Right atrium auricular region (tissue), 2 donors: ENCODE measurements at regions not wholly inside any gene's neighbourhood (a gene's known extent, or its start where the extent isn't known, plus 50 kb on each side); places are given as distances from the start of the nearest gene placed in this dataset.

Experiments
- DNase-seq: peaks from one replicate; pipeline ENCODE4 v3.0.0-alpha.2; 2019; ENCODE audit warnings: low spot score
- H3K27ac ChIP-seq, 2 donors: fragments of 200-600 bp; sonication (generic); 1 replicate in 1 of 2; 2 replicates in 1 of 2; pipeline ENCODE4 v1.5.1; 2016 to 2019
- H3K27me3 ChIP-seq, 2 donors: fragments of 200-600 bp; sonication (generic); one replicate each; pipeline versions ENCODE4 v1.5.1 to v1.6.0; 2017 to 2019
- H3K36me3 ChIP-seq: fragments of 200-600 bp; sonication (generic); one replicate; pipeline ENCODE4 v1.5.1; 2016
- H3K4me1 ChIP-seq, 2 donors: fragments of 200-600 bp; sonication (generic); one replicate each; pipeline versions ENCODE4 v1.5.1 to v1.6.0; 2017 to 2019
- H3K4me3 ChIP-seq, 2 donors: fragments of 200-600 bp; sonication (generic); 1 replicate in 1 of 2; 2 replicates in 1 of 2; pipeline ENCODE4 v1.5.1; 2017 to 2019; ENCODE audit warnings: mild to moderate bottlenecking in 1 of 2, moderate library complexity in 1 of 2
- H3K9me3 ChIP-seq, 2 donors: fragments of 200-600 bp; sonication (generic); one replicate each; pipeline ENCODE4 v1.5.1; 2019
- TF ChIP-seq, protein P1 (sequence below), 2 donors: fragments of 200-600 bp; sonication (generic); IDR thresholded peaks; one replicate each; pipeline ENCODE4 v1.5.1; 2019; ENCODE audit warnings: antibody characterized with exemption in 2 of 2

DNA sequence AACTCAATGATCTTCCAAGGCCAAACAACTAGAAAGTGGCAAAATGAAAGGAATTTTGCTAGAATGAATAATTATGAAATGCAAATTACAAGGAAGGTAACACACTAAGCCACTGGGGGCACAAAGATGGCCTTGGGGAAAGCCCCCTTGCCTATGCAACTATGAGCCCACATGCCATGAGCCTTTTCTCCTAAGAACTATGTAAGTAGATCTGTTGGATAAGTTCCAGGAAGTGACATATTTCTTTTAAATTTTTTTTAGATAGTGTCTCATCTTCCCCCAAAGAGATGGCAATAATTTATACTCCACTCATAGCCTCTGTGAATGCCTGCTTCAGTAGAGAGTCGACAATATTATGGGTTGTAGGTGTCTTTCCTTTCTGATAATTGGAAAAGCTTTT is 257.8 kb downstream of the AUH start:
- no peak for DNase-seq
- Histone ChIP-seq H3K4me1 (peaks cover 0 to 37% of the 10 kb centered on the region in 2 donors), H3K9me3 (no peaks in the 10 kb centered on the region), H3K4me3 (no peak overlapping the region), H3K27me3 (no peaks in the 10 kb centered on the region), H3K36me3 (no peaks in the 10 kb centered on the region), H3K27ac (no peak overlapping the region)
- TF ChIP-seq, protein P1, sequence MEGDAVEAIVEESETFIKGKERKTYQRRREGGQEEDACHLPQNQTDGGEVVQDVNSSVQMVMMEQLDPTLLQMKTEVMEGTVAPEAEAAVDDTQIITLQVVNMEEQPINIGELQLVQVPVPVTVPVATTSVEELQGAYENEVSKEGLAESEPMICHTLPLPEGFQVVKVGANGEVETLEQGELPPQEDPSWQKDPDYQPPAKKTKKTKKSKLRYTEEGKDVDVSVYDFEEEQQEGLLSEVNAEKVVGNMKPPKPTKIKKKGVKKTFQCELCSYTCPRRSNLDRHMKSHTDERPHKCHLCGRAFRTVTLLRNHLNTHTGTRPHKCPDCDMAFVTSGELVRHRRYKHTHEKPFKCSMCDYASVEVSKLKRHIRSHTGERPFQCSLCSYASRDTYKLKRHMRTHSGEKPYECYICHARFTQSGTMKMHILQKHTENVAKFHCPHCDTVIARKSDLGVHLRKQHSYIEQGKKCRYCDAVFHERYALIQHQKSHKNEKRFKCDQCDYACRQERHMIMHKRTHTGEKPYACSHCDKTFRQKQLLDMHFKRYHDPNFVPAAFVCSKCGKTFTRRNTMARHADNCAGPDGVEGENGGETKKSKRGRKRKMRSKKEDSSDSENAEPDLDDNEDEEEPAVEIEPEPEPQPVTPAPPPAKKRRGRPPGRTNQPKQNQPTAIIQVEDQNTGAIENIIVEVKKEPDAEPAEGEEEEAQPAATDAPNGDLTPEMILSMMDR (IDR thresholded peaks at IDR 0.05): no peak

DNA sequence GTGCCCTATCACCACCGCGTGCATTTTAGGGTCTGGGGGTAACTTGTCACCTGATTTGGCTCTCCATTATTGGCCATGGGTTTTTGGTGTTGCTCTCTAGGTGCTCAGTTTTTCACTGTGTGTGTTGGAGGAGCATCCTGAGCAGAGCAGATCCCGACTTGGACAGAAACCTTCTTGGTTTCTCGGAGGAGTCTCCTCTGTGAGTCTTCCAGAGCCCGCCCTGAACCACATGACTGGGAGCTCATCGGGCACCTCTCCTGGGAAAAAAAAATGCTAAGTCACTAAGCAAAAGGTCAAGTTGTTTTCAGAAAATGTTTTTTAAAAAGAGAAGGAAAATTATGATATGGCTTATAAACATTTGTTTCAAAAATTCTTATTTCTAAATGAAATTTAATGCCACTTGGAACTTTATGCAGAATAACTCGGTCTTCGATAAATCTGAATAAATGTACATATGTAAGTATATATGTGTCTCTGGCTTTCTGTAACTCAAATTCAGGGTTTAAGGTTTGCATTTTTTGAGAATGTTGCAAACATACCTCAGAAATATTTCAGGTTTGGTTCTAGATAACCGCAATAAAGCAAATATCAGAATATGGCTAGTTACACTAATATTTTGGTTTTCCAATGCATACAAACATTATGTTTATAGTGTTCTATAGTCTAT is 255.2 kb downstream of the AUH start:
- Histone ChIP-seq H3K36me3 (no peaks in the 10 kb centered on the region), H3K9me3 (peaks cover 0 to 16% of the 10 kb centered on the region in 2 donors), H3K27ac (no peak overlapping the region), H3K4me1 (peaks cover 0 to 10% of the 10 kb centered on the region in 2 donors), H3K27me3 (no peaks in the 10 kb centered on the region), H3K4me3 (no peak overlapping the region)
- DNase-seq: no peak
- TF ChIP-seq, protein P1 (IDR thresholded peaks at IDR 0.05): no peak

- H3K27me3 ChIP-seq: no peaks in the 10 kb centered on the region
- H3K4me1 ChIP-seq: no peaks in the 10 kb centered on the region
- H3K4me3 ChIP-seq: no peak overlapping the region
- H3K36me3 ChIP-seq: no peaks in the 10 kb centered on the region
- TF ChIP-seq, protein P1 (IDR thresholded peaks at IDR 0.05): no peak
- peaks cover 0 to 16% of the 10 kb centered on the region in 2 donors for H3K9me3 ChIP-seq
- H3K27ac ChIP-seq: no peak overlapping the region
- no peak for DNase-seq
These were observed 250.5 kb downstream of the AUH start for GRCh38 chr9:91111226-91111625.

DNA sequence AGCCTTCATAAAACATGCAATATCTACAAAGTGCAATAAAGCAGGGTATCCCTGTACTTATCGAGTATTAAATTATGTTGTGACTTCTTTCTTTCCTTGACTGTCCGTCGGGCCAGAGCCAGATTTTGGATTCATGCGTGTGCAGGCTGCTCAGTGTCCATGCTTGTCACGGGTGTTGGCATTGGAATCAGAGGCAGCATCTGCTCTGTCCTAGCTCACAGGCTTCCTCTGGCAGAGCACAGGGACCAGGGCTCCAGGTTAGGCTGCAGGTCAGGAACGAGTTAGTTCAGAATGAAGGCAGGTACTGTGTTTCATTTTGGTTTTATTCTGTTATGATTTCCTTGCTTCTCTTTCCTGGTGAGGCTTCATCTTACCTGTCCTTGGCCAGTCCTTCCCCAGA is 249.8 kb downstream of the AUH start:
- Histone ChIP-seq H3K4me3 (no peak overlapping the region), H3K4me1 (no peaks in the 10 kb centered on the region), H3K27me3 (no peaks in the 10 kb centered on the region), H3K9me3 (peaks cover 0 to 16% of the 10 kb centered on the region in 2 donors), H3K36me3 (no peaks in the 10 kb centered on the region), H3K27ac (no peak overlapping the region)
- no peak for DNase-seq
- TF ChIP-seq, protein P1 (IDR thresholded peaks at IDR 0.05): no peak

- Histone ChIP-seq H3K36me3 (no peaks in the 10 kb centered on the region), H3K27me3 (no peaks in the 10 kb centered on the region), H3K4me3 (no peak overlapping the region), H3K4me1 (peaks cover 0 to 8% of the 10 kb centered on the region in 2 donors), H3K9me3 (peaks cover 0 to 16% of the 10 kb centered on the region in 2 donors), H3K27ac (no peak overlapping the region)
- no peak for DNase-seq
- TF ChIP-seq, protein P1 (IDR thresholded peaks at IDR 0.05): no peak
These were observed 248.7 kb downstream of the AUH start for GRCh38 chr9:91113016-91113415.

DNA sequence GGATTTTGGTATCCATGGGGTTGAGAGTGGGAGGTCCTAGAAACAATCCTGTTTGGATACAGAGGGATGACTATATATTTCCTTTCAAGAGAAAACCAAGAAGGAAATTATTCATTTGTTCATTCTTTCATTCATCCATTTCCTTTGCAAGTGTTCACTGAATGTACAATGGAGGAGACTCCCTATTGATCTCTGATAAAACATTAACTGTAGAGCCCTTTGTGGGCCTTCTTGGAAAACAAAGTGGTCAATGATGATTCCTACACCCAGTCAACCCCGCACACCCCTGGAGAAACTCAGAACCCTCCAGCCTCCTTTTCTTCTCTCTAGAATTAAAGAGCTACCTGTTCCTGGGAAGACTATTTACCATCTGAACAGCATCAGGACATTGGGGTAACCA is 247.3 kb downstream of the AUH start:
- TF ChIP-seq, protein P1 (IDR thresholded peaks at IDR 0.05): no peak
- DNase-seq: no peak

More for the DNA sequence above, 247.3 kb downstream of the AUH start:
- Histone ChIP-seq H3K9me3 (peaks cover 0 to 16% of the 10 kb centered on the region in 2 donors), H3K36me3 (no peaks in the 10 kb centered on the region), H3K27ac (no peak overlapping the region), H3K27me3 (no peaks in the 10 kb centered on the region), H3K4me3 (no peak overlapping the region), H3K4me1 (peaks cover 0 to 22% of the 10 kb centered on the region in 2 donors)
